GM19023 (cell line): ENCODE measurements at regions not wholly inside any gene's neighbourhood (a gene's known extent, or its start where the extent isn't known, plus 50 kb on each side); places are given as distances from the start of the nearest gene placed in this dataset.

Experiments used
- ATAC-seq: cut with Tn5 transposase; IDR thresholded peaks from one replicate; pipeline ENCODE4 v1.9.1; 2021; ENCODE audit warnings: mild to moderate bottlenecking, moderate library complexity; ENCODE audit not compliant: unreplicated experiment

DNA sequence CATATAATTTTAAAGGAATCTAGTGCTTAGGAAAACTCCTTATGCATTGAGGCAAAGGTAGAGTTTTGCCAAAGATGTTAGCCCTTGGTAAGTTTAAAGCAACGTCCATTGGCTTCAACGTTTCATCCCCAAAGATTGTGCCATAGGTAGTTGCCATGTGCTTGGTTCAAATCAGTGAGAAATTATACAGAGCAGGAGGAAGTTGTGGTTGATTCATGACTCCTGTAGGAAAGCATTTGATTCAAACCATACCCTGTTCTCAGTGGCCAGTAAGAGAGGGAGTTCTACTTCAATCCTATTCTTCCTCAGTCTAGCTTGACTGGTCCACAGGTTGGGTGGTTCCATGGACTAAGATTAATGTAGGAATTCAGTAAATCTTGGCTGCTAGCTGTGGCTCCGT lies 535.6 kb downstream of the QKI start:
- ATAC-seq: no peak

GRCh38 chr6:163949431-163949830 lies 534.9 kb downstream of the QKI start:
- ATAC-seq: no peak

GRCh38 chr6:163948250-163948649 lies 533.7 kb downstream of the QKI start:
- no peak for ATAC-seq

- no peak for ATAC-seq
Measured at GRCh38 chr6:163947276-163947675, 532.8 kb downstream of the QKI start.

DNA sequence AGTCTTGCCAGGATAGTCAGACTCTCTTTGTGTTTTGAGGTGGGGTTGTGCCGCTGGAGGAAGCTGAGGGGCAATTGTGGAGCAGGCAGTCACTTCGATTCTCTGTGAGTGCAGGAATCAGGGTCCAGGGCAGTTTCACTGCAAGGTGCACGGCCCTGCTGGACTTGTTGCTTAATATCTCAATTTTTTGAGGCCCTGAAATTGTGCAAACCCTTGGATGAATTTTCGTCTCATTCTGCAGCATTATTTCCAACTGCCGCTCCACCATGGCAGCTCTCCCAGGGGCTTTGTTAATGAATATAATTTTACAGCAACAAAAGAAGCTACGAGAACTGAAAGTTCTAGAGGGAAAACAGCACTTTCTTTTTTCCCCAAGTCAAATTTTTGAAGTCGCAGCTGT lies 531.9 kb downstream of the QKI start:
- ATAC-seq: no peak

DNA sequence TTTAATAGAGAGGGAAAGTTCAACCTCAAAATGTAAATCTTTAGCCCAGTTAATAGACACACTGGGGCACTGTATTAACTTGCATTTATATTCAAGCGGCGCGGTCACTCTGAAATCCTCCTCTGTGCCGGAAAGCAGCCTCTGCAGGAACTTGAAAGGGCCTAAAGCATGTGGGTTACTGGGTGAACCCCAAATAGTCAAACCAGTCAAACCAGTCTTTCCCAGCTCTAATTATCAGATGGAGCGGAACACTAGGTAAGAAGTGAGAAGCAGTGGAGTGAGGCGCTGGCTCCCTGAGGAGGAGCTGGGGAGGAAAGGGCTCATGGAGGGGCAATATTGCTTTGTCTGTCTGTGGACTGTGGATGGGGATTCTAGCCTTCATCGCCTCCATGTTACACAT lies 531.3 kb downstream of the QKI start:
- ATAC-seq: no peak

DNA sequence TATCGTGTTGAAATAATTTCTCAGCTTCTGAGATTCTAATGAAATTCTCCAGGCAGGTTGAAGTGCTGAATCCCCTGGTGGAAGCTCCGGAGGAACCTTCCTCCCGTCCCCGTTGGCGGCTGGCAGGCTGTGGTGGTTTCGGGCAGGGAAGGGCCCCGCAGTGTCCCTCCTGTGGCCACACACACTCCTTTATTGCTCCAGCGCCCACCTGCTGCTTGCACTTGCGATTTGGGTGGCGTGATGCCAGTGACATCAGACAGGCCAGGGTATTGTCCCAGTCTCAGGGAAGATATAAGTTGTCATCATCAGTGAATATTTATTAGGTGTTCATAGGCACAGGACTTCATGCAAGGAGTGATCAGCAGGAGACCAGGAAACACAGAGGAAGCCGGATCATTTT lies 530.4 kb downstream of the QKI start:
- ATAC-seq: no peak

- no peak for ATAC-seq
Measured at GRCh38 chr6:163943607-163944385, 529.3 kb downstream of the QKI start.

DNA sequence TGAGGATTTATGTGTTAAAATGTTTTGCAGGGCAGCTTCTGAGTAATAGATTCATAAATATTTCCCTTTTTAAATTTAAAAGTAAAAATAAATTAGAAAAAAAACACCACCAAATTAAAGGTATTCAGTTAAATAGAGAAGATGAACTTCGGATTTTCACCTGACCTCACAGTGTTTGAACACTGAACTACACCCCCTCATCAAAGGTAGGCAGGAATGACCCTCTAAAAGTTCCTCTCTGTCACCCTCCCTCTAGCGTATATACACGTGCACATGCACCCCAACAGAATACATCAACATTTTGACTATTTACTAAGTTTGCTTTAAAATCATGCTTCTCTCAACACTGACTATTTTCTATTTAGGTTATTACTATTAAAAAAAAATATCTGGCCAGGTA lies 528.3 kb downstream of the QKI start:
- ATAC-seq: no peak

DNA sequence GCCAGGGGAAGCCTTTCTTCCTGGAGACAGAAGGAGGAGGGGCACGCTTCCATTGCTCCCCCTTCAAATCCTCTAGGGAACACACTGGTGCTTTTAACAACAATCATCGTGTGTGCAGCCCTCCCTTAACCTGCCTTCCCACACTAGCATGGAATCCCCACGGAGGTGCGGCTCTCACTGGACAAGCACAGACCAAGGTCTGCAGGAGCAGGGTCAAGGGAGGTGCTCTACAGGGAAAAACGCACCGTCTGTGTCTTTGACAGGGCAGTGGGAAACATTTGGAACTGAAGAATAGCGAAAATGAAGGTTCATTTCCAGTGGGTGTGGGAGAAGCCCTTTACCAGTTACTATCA lies 527.1 kb downstream of the QKI start:
- no peak for ATAC-seq

DNA sequence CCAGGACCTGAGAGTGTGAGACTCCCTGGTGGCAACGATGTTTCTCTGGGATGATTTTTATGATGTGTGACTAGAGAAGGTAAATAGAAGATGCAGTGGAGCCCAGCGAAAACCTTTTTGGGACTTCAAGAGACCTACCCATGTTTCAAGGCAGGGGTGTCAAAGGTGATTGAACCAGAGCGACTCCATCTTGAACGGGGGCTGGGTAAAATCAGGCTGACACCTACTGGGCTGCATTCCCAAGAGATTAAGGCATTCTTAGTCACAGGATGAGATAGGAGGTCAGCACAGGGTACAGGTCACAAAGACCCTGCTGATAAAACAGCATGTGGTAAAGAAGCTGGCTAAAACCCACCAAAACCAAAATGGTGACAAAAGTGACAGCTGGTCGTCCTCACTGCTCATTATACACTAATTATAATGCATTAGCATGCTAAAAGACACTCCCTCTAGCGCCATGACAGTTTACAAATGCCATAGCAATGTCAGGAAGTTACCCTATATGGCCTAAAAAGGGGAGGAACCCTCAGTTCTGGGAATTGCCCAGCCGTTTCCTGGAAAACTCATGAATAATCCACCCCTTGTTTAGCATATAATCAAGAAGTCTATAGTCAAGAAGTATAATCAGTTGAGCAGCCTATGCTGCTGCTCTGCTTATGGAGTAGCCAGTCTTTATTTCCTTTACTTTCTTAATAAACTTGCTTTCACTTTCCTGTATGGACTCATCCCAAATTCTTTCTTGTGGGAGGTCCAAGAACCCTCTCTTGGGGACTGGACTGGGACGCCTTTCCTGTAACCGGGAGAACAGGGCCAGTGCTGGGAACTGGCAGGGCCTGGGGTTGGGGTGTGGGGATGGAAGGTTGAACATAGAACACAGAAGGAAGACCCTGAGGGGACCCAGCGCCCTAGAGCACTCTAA lies 526.4 kb downstream of the QKI start:
- no peak for ATAC-seq

DNA sequence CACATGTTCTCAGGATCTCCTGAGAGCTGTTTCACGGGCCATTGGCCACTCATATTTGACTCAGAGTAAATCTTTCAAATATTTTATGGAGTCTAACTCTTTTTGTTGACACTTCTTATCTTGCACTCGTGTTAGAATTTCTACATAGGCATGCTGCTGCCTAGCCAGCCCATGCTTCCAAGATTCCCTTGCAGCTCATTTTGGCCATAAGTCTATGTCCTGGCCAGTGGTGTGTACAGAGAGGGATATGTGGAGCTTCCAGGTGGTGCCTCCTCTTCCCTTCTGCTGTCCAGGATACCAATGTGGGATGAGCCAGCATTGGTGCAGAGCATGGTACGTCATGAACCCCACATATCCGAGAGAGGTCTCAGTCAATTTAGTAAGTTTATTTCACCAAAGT lies 522.6 kb downstream of the QKI start:
- no peak for ATAC-seq

DNA sequence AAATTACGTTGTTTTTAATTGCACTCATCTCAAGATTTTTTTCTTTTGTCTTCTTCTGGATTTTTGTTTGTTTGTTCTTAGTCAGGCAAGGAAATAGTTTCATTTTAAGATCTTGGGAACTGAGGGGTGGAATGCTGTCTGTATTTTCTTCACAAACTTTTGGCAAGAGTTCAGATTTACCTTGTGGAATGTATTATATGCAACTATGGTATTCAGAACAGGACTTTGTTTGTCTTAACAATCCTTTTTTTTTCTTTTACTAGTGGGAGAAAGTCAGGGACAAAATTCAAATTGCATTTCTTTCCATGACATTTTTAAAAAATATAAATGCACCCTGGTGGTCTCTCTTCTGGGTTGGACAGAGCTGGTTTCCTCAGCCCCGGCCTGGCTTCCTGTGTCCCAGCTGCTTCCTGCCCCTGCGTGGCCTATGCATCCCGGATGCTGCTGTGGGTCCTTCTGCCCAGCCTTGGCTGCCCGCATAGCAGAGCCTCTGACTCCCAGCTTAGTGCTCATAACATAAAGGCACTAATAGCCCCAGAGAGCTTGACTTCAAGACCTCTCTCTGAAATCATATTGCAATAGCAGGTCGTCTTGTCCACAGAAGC lies 520.7 kb downstream of the QKI start:
- ATAC-seq: no peak

DNA sequence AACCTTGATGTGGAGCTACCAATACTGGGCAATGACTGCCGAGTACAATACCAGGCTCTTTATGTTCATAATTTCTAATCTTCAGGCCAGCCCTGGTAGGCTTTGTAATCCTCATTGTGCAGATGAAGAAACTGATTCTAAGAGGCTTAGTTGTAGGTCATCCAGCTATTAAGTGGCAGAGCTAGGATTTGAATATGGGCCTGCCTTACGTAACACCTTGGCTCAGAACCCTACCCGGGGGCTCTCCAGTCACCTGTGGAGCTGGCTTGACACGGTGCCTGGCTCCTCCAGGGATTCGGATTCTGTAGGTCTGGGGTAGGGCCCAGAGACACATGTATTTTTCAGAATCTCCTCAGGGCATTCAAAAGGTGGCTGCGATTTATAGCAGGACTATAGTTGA lies 515.5 kb downstream of the QKI start:
- ATAC-seq: no peak

DNA sequence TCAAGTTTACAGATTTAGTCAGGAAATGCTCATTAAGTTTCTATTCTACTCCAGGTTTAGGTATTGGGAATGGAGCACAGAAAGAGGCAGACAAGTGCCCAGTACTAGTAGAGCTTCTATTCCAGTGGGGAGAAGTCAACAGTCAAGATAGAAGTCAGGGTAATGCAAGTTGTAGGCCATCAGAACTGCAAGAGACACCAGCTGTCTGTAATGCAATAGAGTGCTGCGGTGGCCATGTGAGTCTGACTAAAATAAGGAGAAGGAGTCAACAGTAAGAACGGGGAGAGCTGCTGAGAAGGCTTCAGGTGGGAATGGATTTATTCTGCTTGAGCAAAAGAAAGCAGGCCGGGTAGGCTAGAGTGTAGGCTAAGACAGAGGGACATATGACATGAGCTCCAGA lies 515.0 kb downstream of the QKI start:
- no peak for ATAC-seq

- ATAC-seq: no peak
Measured at GRCh38 chr6:163926642-163927041, 512.1 kb downstream of the QKI start.

DNA sequence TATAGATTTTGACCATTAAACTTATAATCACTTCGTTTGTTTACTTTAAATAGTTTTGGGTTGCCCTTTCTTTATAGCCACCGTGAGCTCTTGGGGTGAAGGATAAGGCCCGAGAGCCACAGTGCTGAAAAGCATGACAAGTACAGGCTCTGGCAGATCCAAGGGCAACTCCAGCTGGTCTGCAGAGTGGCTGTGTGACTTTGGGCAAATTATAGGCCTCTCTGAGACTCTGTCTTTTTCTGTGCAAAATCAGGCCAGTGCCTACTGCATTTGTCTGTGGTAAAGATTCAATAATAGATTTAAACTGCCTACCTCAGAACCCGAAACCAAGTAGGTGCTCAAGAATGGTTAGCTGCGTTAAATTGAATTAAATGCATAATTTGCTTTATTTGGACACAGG lies 511.3 kb downstream of the QKI start:
- ATAC-seq: no peak

GRCh38 chr6:163923658-163924411 lies 509.3 kb downstream of the QKI start:
- ATAC-seq: no peak

DNA sequence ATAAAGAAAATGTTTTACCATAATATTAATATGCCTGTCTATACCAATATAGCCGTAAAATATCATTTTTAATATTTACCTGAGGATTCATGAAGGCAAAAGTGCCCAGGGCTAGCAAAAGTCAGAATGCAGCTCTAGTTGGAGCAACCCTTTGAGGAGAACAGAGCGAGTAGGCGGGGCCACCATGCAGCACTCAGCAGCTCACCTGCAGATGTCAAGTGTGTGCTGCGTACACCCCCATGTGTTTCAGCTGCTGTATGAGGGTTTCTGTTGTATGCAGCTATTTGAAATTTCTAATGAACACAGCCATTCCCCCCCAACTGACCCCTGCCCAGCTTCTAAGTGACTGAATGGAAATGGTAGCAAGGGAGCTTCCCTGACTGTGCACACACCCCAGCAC lies 508.0 kb downstream of the QKI start:
- ATAC-seq: no peak

GRCh38 chr6:163919652-163920051 lies 505.1 kb downstream of the QKI start:
- no peak for ATAC-seq
